ENCODE measurements at regions not wholly inside any gene's neighbourhood (a gene's known extent, or its start where the extent isn't known, plus 50 kb on each side); places are given as distances from the start of the nearest gene placed in this dataset.
"Not testable (repeated sequence)": the region's sequence is repeated elsewhere in the genome, so short reads cannot be mapped to it uniquely, and the experiment has no call there.

DNA sequence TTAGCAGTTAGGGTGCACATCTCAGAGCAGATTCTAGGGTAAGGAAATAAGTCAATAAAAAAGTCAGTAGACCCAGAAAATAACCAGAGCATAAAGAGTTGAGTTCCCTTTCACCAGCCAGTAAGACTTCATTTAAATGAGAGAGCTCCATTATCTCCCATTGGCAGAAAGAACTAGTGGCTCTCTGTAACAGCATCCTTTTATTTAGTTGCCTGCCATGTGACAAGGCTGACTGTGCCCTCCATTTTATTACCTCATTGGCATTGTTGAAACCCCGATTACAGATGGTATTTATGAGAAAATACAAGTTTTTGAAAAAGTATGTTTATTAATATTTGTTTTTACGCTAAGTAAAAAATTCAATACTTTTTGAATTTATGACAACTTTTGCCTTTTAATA lies 859.5 kb upstream of the NDST4 start:
- Histone ChIP-seq H3K4me1 (ENCODE audit: insufficient read depth) (no peaks in the 10 kb centered on the region), H3K27ac (no peak overlapping the region), H3K27me3 (no peaks in the 10 kb centered on the region), H3K9me2 (replicated peaks; ENCODE audit: insufficient read depth) (no peaks in the 10 kb centered on the region), H3K4me3 (no peak overlapping the region), H4K20me1 (ENCODE audit: insufficient read depth, poor library complexity, severe bottlenecking) (no peaks in the 10 kb centered on the region), H3K36me3 (replicated peaks; ENCODE audit: insufficient read depth, low read depth) (no peaks in the 10 kb centered on the region), H3K79me2 (no peaks in the 10 kb centered on the region), H2AFZ (no peak overlapping the region), H3K4me2 (no peak overlapping the region), H3K9me3 (ENCODE audit: low read depth) (no peaks in the 10 kb centered on the region)
- 72% methylated on average over 2 of the region's 2 CpGs for WGBS (ENCODE audit: low lambda C conversion rate, missing lambda C conversion rate)
- no peak for DNase-seq (ENCODE audit: low spot score)
- TF ChIP-seq EZH2 (IDR thresholded peaks at IDR 0.05; ENCODE audit: borderline replicate concordance) (no peak), EZH2phosphoT487 (IDR thresholded peaks at IDR 0.05; ENCODE audit: low read depth, severe bottlenecking, unreplicated experiment) (no peak)
- TF ChIP-seq, protein P1, sequence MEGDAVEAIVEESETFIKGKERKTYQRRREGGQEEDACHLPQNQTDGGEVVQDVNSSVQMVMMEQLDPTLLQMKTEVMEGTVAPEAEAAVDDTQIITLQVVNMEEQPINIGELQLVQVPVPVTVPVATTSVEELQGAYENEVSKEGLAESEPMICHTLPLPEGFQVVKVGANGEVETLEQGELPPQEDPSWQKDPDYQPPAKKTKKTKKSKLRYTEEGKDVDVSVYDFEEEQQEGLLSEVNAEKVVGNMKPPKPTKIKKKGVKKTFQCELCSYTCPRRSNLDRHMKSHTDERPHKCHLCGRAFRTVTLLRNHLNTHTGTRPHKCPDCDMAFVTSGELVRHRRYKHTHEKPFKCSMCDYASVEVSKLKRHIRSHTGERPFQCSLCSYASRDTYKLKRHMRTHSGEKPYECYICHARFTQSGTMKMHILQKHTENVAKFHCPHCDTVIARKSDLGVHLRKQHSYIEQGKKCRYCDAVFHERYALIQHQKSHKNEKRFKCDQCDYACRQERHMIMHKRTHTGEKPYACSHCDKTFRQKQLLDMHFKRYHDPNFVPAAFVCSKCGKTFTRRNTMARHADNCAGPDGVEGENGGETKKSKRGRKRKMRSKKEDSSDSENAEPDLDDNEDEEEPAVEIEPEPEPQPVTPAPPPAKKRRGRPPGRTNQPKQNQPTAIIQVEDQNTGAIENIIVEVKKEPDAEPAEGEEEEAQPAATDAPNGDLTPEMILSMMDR (IDR thresholded peaks at IDR 0.05; ENCODE audit: poor library complexity): no peak

DNA sequence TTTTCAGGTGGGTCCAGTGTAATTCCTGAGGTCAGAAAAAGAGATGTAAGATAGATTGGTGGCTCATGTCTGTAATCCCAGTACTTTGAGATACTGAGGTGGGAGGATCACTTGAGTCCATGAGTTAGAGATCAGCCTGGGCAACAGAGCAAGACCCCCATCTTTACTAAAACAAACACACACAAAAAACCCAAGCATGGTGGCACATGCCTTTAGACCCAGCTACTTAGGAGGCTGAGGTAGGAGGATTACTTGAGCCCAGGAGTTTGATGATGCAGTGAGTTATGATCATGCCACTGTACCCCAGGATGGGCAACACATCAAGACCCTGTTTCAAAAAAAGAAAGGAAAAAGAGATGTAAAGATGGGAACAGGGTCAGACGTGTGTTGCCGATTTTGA lies 857.4 kb upstream of the NDST4 start:
- Histone ChIP-seq H3K9me2 (replicated peaks; ENCODE audit: insufficient read depth) (no peaks in the 10 kb centered on the region), H3K4me2 (no peak overlapping the region), H2AFZ (no peak overlapping the region), H3K79me2 (no peaks in the 10 kb centered on the region), H4K20me1 (ENCODE audit: insufficient read depth, poor library complexity, severe bottlenecking) (no peaks in the 10 kb centered on the region), H3K36me3 (replicated peaks; ENCODE audit: insufficient read depth, low read depth) (no peaks in the 10 kb centered on the region), H3K4me3 (no peak overlapping the region), H3K4me1 (ENCODE audit: insufficient read depth) (no peaks in the 10 kb centered on the region), H3K27ac (no peak overlapping the region), H3K27me3 (no peaks in the 10 kb centered on the region), H3K9me3 (ENCODE audit: low read depth) (no peaks in the 10 kb centered on the region)
- no peak for DNase-seq (ENCODE audit: low spot score)
- TF ChIP-seq, protein P1 (IDR thresholded peaks at IDR 0.05; ENCODE audit: poor library complexity): no peak
- TF ChIP-seq EZH2 (IDR thresholded peaks at IDR 0.05; ENCODE audit: borderline replicate concordance): no peak
- TF ChIP-seq EZH2phosphoT487 (IDR thresholded peaks at IDR 0.05; ENCODE audit: low read depth, severe bottlenecking, unreplicated experiment): no peak
- 100% methylated on average over 2 of the region's 2 CpGs for WGBS (ENCODE audit: low lambda C conversion rate, missing lambda C conversion rate)

DNA sequence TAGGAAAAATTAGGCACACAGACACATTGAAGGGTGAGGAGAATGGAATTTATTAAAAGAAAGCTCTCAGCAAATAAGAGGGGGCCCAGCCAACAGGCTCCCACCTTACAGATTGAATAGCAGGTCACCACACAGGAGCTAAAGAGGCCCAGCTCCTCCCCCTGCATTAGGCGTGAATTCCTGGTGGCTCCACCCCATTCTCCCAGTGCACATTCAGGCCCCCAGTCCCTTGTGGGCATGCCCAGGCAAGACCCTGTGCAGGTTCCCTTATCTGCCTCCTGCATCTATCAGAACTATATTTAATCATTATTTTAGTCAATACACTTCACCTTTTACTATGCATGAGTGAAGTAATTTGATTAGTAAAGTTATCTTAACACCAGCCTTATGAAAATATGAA lies 856.3 kb upstream of the NDST4 start:
- TF ChIP-seq EZH2phosphoT487 (IDR thresholded peaks at IDR 0.05; ENCODE audit: low read depth, severe bottlenecking, unreplicated experiment): no peak
- TF ChIP-seq EZH2 (IDR thresholded peaks at IDR 0.05; ENCODE audit: borderline replicate concordance): no peak
- TF ChIP-seq, protein P1 (IDR thresholded peaks at IDR 0.05; ENCODE audit: poor library complexity): no peak
- Histone ChIP-seq H3K9me2 (replicated peaks; ENCODE audit: insufficient read depth) (no peaks in the 10 kb centered on the region), H3K4me1 (ENCODE audit: insufficient read depth) (no peaks in the 10 kb centered on the region), H3K27ac (no peak overlapping the region), H3K9me3 (ENCODE audit: low read depth) (no peaks in the 10 kb centered on the region), H2AFZ (no peak overlapping the region), H3K79me2 (no peaks in the 10 kb centered on the region), H3K27me3 (no peaks in the 10 kb centered on the region), H4K20me1 (ENCODE audit: insufficient read depth, poor library complexity, severe bottlenecking) (no peaks in the 10 kb centered on the region), H3K36me3 (replicated peaks; ENCODE audit: insufficient read depth, low read depth) (no peaks in the 10 kb centered on the region), H3K4me3 (no peak overlapping the region), H3K4me2 (no peak overlapping the region)
- WGBS (ENCODE audit: low lambda C conversion rate, missing lambda C conversion rate): 79% methylated on average over 1 of the region's 1 CpG
- no peak for DNase-seq (ENCODE audit: low spot score)

DNA sequence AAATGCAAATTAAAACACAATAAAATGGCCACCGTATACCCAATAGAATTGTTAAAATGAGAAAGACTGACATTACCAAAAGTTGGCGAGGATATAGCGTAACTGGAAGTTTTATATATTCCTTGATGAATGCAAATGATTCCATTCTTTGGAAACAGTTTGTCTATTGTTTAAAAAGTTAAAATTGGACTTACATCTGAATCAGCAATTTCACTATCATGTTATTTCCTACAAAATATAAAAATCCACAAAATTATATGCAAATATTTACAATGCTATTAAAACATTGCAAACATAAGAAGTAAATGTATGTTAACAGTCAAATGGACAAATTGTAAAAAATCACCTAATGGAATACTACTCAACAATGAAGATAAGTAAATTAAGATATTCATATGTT lies 852.2 kb upstream of the NDST4 start:
- H3K79me2 ChIP-seq: no peaks in the 10 kb centered on the region
- TF ChIP-seq, protein P1 (IDR thresholded peaks at IDR 0.05; ENCODE audit: poor library complexity): no peak
- TF ChIP-seq EZH2 (IDR thresholded peaks at IDR 0.05; ENCODE audit: borderline replicate concordance): no peak
- TF ChIP-seq EZH2phosphoT487 (IDR thresholded peaks at IDR 0.05; ENCODE audit: low read depth, severe bottlenecking, unreplicated experiment): no peak
- WGBS (ENCODE audit: low lambda C conversion rate, missing lambda C conversion rate): 93% methylated on average over 3 of the region's 3 CpGs

DNA sequence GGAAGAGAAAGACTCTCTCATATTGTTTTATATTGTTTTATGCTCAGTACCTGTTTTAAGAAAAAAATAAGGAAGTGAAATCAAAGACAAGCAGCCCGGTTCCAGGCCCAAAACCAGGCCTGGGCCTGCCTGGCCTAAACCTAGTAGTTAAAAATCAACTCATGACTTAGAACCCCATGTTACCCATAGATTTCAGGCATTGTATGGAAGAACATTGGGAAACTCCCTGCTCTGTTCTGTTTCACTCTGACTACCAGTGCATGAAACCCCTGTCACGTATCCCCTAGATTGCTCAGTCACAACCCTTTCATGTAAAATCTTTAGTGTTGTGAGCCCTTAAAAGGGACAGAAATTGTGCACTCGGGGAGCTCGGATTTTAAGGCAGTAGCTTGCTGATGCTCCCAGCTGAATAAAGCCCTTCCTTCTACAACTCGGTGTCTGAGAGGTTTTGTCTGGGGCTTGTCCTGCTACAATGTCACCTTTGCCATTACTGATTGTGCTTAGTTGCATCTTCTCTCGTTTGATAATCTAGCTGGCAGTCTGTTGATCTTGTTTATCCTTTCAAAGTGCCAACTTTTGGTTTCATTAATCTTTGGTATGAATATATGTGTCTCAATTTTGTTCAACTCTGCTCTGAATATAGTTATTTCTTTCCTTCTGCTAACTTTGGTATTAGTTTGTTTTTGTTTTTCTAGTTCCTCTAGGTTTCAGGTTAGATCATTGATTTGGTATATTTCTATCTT lies 842.8 kb upstream of the NDST4 start:
- not testable (repeated sequence) for H3K4me3 ChIP-seq; H3K4me2 ChIP-seq; DNase-seq (ENCODE audit: low spot score); H3K9me2 ChIP-seq (replicated peaks; ENCODE audit: insufficient read depth); H3K36me3 ChIP-seq (replicated peaks; ENCODE audit: insufficient read depth, low read depth); H3K27ac ChIP-seq; H3K9me3 ChIP-seq (ENCODE audit: low read depth); H3K27me3 ChIP-seq; H2AFZ ChIP-seq; H4K20me1 ChIP-seq (ENCODE audit: insufficient read depth, poor library complexity, severe bottlenecking); H3K4me1 ChIP-seq (ENCODE audit: insufficient read depth); H3K79me2 ChIP-seq
- 71% methylated on average over 6 of the region's 6 CpGs for WGBS (ENCODE audit: low lambda C conversion rate, missing lambda C conversion rate)

More for the DNA sequence above, 852.2 kb upstream of the NDST4 start:
- H2AFZ ChIP-seq: no peak overlapping the region
- no peaks in the 10 kb centered on the region for H4K20me1 ChIP-seq (ENCODE audit: insufficient read depth, poor library complexity, severe bottlenecking)
- H3K27me3 ChIP-seq: no peaks in the 10 kb centered on the region
- H3K9me2 ChIP-seq (replicated peaks; ENCODE audit: insufficient read depth): no peaks in the 10 kb centered on the region
- H3K9me3 ChIP-seq (ENCODE audit: low read depth): no peaks in the 10 kb centered on the region
- no peaks in the 10 kb centered on the region for H3K4me1 ChIP-seq (ENCODE audit: insufficient read depth)
- H3K4me2 ChIP-seq: no peak overlapping the region
- H3K27ac ChIP-seq: no peak overlapping the region
- DNase-seq (ENCODE audit: low spot score): no peak
- no peaks in the 10 kb centered on the region for H3K36me3 ChIP-seq (replicated peaks; ENCODE audit: insufficient read depth, low read depth)
- H3K4me3 ChIP-seq: no peak overlapping the region

Measured in hepatocyte (in vitro differentiated cells).